Omental fat pad (tissue), 3 donors: ENCODE measurements at regions not wholly inside any gene's neighbourhood (a gene's known extent, or its start where the extent isn't known, plus 50 kb on each side); places are given as distances from the start of the nearest gene placed in this dataset.

ENCODE experiments used
- ATAC-seq: fragments of 150-250 bp; one replicate; pipeline ENCODE4 v1.9.1; 2016; ENCODE audit warnings: mild to moderate bottlenecking, moderate library complexity; ENCODE audit not compliant: low FRiP score
- DNase-seq: peaks from one replicate; pipeline ENCODE4 v3.0.0-alpha.2; 2019; ENCODE audit warnings: low spot score
- TF ChIP-seq, protein P1 (sequence below), 3 donors: fragments of 450-650 bp; IDR thresholded peaks; one replicate each; pipeline ENCODE4 v1.5.1; 2016 to 2017; ENCODE audit warnings: antibody characterized with exemption in 3 of 3, mild to moderate bottlenecking in 3 of 3, moderate library complexity in 2 of 3

GRCh38 chr10:129345763-129346162 is 121.3 kb upstream of the MGMT start:
- TF ChIP-seq, protein P1, sequence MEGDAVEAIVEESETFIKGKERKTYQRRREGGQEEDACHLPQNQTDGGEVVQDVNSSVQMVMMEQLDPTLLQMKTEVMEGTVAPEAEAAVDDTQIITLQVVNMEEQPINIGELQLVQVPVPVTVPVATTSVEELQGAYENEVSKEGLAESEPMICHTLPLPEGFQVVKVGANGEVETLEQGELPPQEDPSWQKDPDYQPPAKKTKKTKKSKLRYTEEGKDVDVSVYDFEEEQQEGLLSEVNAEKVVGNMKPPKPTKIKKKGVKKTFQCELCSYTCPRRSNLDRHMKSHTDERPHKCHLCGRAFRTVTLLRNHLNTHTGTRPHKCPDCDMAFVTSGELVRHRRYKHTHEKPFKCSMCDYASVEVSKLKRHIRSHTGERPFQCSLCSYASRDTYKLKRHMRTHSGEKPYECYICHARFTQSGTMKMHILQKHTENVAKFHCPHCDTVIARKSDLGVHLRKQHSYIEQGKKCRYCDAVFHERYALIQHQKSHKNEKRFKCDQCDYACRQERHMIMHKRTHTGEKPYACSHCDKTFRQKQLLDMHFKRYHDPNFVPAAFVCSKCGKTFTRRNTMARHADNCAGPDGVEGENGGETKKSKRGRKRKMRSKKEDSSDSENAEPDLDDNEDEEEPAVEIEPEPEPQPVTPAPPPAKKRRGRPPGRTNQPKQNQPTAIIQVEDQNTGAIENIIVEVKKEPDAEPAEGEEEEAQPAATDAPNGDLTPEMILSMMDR (IDR thresholded peaks at IDR 0.05) = no peak
- ATAC-seq = no peak
- no peak for DNase-seq

DNA sequence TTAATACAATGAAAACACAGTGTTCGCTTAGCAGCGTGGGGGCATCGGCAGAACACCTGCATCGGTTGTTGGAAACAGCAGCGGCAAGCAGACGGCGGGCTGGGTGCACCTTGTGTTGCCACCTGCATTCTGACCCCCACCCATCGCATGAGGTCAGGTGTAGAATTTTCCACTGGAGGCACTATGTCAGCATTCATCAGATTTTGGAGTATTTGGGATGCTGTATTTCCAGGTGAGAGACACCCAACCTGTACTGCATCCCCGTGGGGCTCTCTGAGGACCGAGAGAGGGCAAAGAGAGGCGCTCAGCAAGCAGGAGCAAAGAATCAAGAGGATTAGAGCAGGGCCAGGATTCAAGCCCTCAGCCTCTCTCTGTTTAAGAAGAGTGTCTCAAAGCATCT is 116.4 kb upstream of the MGMT start:
- ATAC-seq (no peak), DNase-seq (no peak)
- TF ChIP-seq, protein P1 (IDR thresholded peaks at IDR 0.05) = no peak

DNA sequence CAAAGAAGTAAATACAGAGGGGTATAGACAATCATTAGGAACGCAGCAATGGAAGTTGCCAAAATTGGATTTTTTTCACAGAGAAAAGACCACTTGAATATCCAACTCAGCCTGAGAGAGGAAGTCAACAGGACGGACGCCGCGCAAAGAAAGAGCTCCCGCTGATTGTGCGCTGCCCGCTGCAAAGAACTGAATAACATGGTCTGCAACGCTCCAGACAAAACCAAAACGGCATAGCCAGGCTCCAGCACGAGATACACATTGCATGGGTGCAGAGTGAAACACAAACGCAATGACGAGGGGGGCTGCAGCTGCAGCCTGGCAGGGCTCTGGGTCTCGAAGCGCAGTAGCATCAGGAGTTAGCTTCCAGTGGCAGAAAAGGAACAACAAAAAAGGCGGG is 113.9 kb upstream of the MGMT start:
- no peak for DNase-seq
- no peak for ATAC-seq
- TF ChIP-seq, protein P1 (IDR thresholded peaks at IDR 0.05) = no peak

- ATAC-seq = no peak
- TF ChIP-seq, protein P1 (IDR thresholded peaks at IDR 0.05) = no peak
- no peak for DNase-seq
Observed at GRCh38 chr10:129360046-129360445, 107.0 kb upstream of the MGMT start.

DNA sequence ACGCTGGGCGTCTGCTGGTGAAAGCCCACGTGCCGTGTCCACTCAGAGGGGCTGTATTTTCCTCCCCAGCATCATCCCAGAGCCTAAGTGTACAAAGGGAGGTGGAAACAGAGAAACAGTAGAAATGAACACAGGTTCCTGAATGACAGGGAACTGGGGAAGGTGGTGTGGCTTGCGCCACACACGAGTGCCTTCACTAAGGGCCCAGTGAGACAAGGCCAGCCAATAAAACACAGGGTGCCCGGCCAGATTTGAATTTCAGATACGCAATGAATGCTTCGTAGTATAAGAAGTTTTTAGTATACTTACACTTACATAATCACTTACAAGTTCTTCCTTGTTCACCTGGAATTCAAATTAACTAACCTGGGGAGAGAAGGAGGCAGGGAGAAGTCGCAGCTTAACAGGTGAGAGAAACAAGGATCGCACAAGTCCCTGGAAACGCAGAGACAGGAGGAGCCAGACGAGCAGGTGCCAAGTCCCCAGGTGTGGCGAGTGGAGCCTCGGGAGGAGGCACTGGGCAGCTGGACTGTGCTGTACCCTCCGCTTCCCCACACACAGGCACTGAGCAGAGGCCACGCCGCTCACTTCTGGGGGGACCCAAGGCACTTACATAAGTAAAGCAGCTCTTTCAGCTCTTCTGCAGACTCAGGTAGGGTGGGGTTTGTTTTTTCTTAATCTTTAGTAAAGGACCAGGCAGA is 105.2 kb upstream of the MGMT start:
- ATAC-seq = no peak
- TF ChIP-seq, protein P1 (IDR thresholded peaks at IDR 0.05) = no peak
- no peak for DNase-seq

GRCh38 chr10:129364949-129365348 is 102.1 kb upstream of the MGMT start:
- ATAC-seq (no peak), DNase-seq (no peak)
- TF ChIP-seq, protein P1 (IDR thresholded peaks at IDR 0.05) = no peak

DNA sequence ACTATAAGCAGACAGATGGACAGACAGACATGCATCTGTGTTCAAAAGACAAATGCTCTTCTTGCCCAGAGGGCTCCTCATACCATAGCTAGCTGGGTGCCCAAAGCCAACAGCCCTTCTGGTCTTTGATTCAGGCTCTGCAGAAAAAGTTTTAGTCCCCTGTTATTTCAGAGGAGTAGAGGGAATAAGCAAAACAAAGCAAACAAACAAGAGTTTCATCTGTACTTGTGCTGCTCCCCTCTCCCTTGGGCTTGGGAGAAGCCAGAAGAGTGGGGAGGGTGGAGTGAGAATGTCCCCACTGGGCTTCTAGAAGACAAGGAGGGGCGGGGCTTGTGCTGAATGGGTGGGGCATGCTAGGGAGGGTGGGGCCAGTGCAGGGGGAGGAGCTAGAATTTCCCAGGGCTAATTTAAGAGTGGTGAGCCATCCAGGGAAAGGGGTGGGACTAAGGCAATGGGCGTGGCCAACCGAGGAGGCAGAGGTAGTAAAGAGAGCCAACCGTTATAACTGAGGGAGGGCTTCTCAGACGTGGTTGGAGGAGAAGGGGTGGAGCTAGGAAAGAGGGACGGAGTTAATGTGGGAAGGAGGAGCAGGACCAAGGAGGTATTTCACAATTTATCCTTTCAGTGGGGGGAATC is 101.2 kb upstream of the MGMT start:
- DNase-seq = no peak
- TF ChIP-seq, protein P1 (IDR thresholded peaks at IDR 0.05) = no peak
- no peak for ATAC-seq
